Activated B cell treated with CpG ODN at 0.5 μM for 24 hours (primary cell): ENCODE measurements at regions not wholly inside any gene's neighbourhood (a gene's known extent, or its start where the extent isn't known, plus 50 kb on each side); places are given as distances from the start of the nearest gene placed in this dataset.

Source experiments
- ATAC-seq: fragments of 200-7000 bp; cut with Tn5 transposase; one replicate; pipeline ENCODE4 v1.10.0; 2021; ENCODE audit warnings: low read depth, mild to moderate bottlenecking, moderate library complexity
- CTCF ChIA-PET: fragments of 350-600 bp; sonication (Branson Sonifier 250); formaldehyde crosslinking; loops from one replicate; lab custom pipeline; 2021; ENCODE audit warnings: antibody characterized with exemption; lab: Charles Lee
- POLR2A ChIA-PET: fragments of 350-600 bp; sonication (Branson Sonifier 250); formaldehyde crosslinking; loops from one replicate; lab custom pipeline; 2021; ENCODE audit warnings: antibody characterized with exemption; lab: Charles Lee
- DNase-seq: peaks from one replicate; pipeline ENCODE4 v3.0.0; 2022
- H3K27ac Mint-ChIP-seq: one replicate; pipeline ENCODE4 v1.8.0; 2020; ENCODE audit warnings: mixed read lengths
- H3K27me3 Mint-ChIP-seq: one replicate; pipeline ENCODE4 v1.8.0; 2021; ENCODE audit warnings: mixed read lengths
- H3K36me3 Mint-ChIP-seq: one replicate; pipeline ENCODE4 v1.8.0; 2021; ENCODE audit warnings: low read depth, mixed read lengths
- H3K4me1 Mint-ChIP-seq: one replicate; pipeline ENCODE4 v1.8.0; 2021; ENCODE audit warnings: mixed read lengths
- H3K4me3 Mint-ChIP-seq: one replicate; pipeline ENCODE4 v1.8.0; 2020; ENCODE audit warnings: mild to moderate bottlenecking, mixed read lengths
- H3K9me3 Mint-ChIP-seq: one replicate; pipeline ENCODE4 v1.8.0; 2020; ENCODE audit warnings: mixed read lengths
- CTCF ChIP-seq: fragments of 200-600 bp; IDR thresholded peaks from one replicate; pipeline ENCODE4 v1.8.0; 2022; ENCODE audit warnings: antibody characterized with exemption, mild to moderate bottlenecking
- intact Hi-C: fragments of 100-400 bp; cut with micrococcal nuclease; formaldehyde crosslinking; loops from one replicate; pipeline ENCODE4 v1.15.1; 2024

GRCh38 chr3:46080124-46080968 is 53.1 kb upstream of the XCR1 start:
- Mint-ChIP-seq H3K9me3 (no peaks in the 10 kb centered on the region), H3K27me3 (no peaks in the 10 kb centered on the region), H3K4me3 (no peak overlapping the region), H3K36me3 (no peaks in the 10 kb centered on the region), H3K4me1 (peaks cover 3% of the 10 kb centered on the region), H3K27ac (no peak overlapping the region)
- TF ChIP-seq CTCF, result no peak
- ATAC-seq (no peak), DNase-seq (no peak)
- ChIA-PET CTCF (interaction anchor here (1.0 to 8.5 kb wide), 9 partner anchors 60 to 298 kb away, joined by 3 to 172 read pairs (median 4); partner anchors contain the start of gene CCR1), POLR2A (interaction anchor here (0.7 to 1.1 kb wide), 3 partner anchors 16 to 288 kb away, joined by 4 to 5 read pairs (median 5); no protein-coding TSS in a partner anchor)
- intact Hi-C loops, result loop anchor here (10.0 kb wide), 1 partner anchor 194 kb away; no protein-coding TSS in a partner anchor

- Mint-ChIP-seq H3K4me3 (peak overlapping the region; percentile 3), H3K36me3 (no peaks in the 10 kb centered on the region), H3K27ac (no peak overlapping the region), H3K9me3 (no peaks in the 10 kb centered on the region), H3K4me1 (peaks cover 3% of the 10 kb centered on the region), H3K27me3 (no peaks in the 10 kb centered on the region)
- intact Hi-C loops, result loop anchor here (1.0 to 5.0 kb wide), 6 partner anchors 108 to 1042 kb away; no protein-coding TSS in a partner anchor
- DNase-seq, result peak; percentile 48
- POLR2A ChIA-PET, result no interaction called here
- TF ChIP-seq CTCF, result peak; percentile 77
- peak; percentile 99 for ATAC-seq
- CTCF ChIA-PET, result interaction anchor here (0.6 to 8.5 kb wide), 28 partner anchors 8 to 319 kb away, joined by 3 to 172 read pairs (median 4); partner anchors contain the start of genes CCR1, CXCR6 and FYCO1
These were observed 51.6 kb upstream of the XCR1 start for GRCh38 chr3:46078712-46079400.
